HEK293 (cell line): ENCODE measurements at regions not wholly inside any gene's neighbourhood (a gene's known extent, or its start where the extent isn't known, plus 50 kb on each side); places are given as distances from the start of the nearest gene placed in this dataset.

ENCODE experiments used
- CTCF ChIP-seq: fragments of 450-650 bp; formaldehyde crosslinking; IDR thresholded peaks from 2 replicates; pipeline ENCODE4 v1.5.1; 2016; ENCODE audit warnings: missing biosample characterization, missing genetic modification characterization
- PBX3 ChIP-seq: sonication (generic); formaldehyde crosslinking; IDR thresholded peaks from 2 replicates; pipeline ENCODE4 v1.8.1; 2022; ENCODE audit warnings: mild to moderate bottlenecking, moderate library complexity, missing genetic modification reagents
- REST ChIP-seq: fragments of 450-650 bp; formaldehyde crosslinking; IDR thresholded peaks from 2 replicates; pipeline ENCODE4 v1.5.1; 2016; ENCODE audit warnings: missing biosample characterization, missing genetic modification characterization
- YY1 ChIP-seq: fragments of 450-650 bp; formaldehyde crosslinking; IDR thresholded peaks from 2 replicates; pipeline ENCODE4 v1.5.1; 2018; ENCODE audit warnings: missing biosample characterization, missing genetic modification characterization
- ZBTB1 ChIP-seq: fragments of 450-650 bp; formaldehyde crosslinking; IDR thresholded peaks from 2 replicates; pipeline ENCODE4 v1.5.1; 2016; ENCODE audit warnings: missing biosample characterization, missing genetic modification characterization
- ZBTB6 ChIP-seq: fragments of 450-650 bp; formaldehyde crosslinking; IDR thresholded peaks from 2 replicates; pipeline ENCODE4 v1.5.1; 2017; ENCODE audit warnings: missing biosample characterization, missing genetic modification characterization
- ZFHX2 ChIP-seq: fragments of 450-650 bp; formaldehyde crosslinking; conservative IDR thresholded peaks from 2 replicates; pipeline ENCODE4 v1.5.1; 2016; ENCODE audit warnings: missing biosample characterization, missing genetic modification characterization
- ZNF18 ChIP-seq: fragments of 450-650 bp; formaldehyde crosslinking; IDR thresholded peaks from 2 replicates; pipeline ENCODE4 v1.5.1; 2016; ENCODE audit warnings: missing biosample characterization, missing genetic modification characterization
- ZNF398 ChIP-seq: fragments of 450-650 bp; formaldehyde crosslinking; IDR thresholded peaks from 2 replicates; pipeline ENCODE4 v1.5.1; 2017; ENCODE audit warnings: missing biosample characterization, missing genetic modification characterization
- ZNF626 ChIP-seq: fragments of 450-650 bp; sonication (Bioruptor Pico); formaldehyde crosslinking; IDR thresholded peaks from 2 replicates; pipeline ENCODE4 v1.5.1; 2018; ENCODE audit warnings: missing biosample characterization, missing genetic modification characterization, inconsistent platforms
- ZNF660 ChIP-seq: fragments of 450-650 bp; IDR thresholded peaks from 2 replicates; pipeline ENCODE4 v1.5.1; 2018; ENCODE audit warnings: missing biosample characterization, mild to moderate bottlenecking, missing genetic modification characterization
- ZNF768 ChIP-seq: fragments of 450-650 bp; formaldehyde crosslinking; IDR thresholded peaks from 2 replicates; pipeline ENCODE4 v1.5.1; 2018; ENCODE audit warnings: missing biosample characterization, mild to moderate bottlenecking, missing genetic modification characterization

- no peak for TF ChIP-seq ZNF660 (tag by site-specific recombination)
- TF ChIP-seq CTCF = no peak
- TF ChIP-seq ZBTB6 (tag by site-specific recombination) = no peak
- no peak for TF ChIP-seq ZNF768 (tag by site-specific recombination)
- TF ChIP-seq PBX3 (CRISPR knock-in tag) = no peak
- TF ChIP-seq ZBTB1 (tag by site-specific recombination) = no peak
- TF ChIP-seq YY1 (tag by site-specific recombination) = no peak
- no peak for TF ChIP-seq ZNF398
- no peak for TF ChIP-seq ZNF626
- no peak for TF ChIP-seq ZFHX2 (tag by site-specific recombination)
- no peak for TF ChIP-seq ZNF18 (tag by site-specific recombination)
- no peak for TF ChIP-seq REST (tag by site-specific recombination)
Observed at GRCh38 chr1:87683196-87683956, 354.7 kb downstream of the LMO4 start.
